A549 (cell line): ENCODE measurements at regions not wholly inside any gene's neighbourhood (a gene's known extent, or its start where the extent isn't known, plus 50 kb on each side); places are given as distances from the start of the nearest gene placed in this dataset.

ENCODE experiments used
- CTCF ChIP-seq: fragments of >200 bp; sonication (Bioruptor Twin); formaldehyde crosslinking; IDR thresholded peaks from 3 replicates; pipeline ENCODE4 v1.5.1; 2016
- POLR2A ChIP-seq: IDR thresholded peaks from 2 replicates; pipeline ENCODE4 v1.6.1; 2012; ENCODE audit warnings: mild to moderate bottlenecking, low read length
- TFCP2L1 ChIP-seq: fragments of 250-450 bp; sonication (Bioruptor Pico); IDR thresholded peaks from 2 replicates; pipeline ENCODE4 v1.5.0; 2021; ENCODE audit warnings: mild to moderate bottlenecking

- TF ChIP-seq POLR2A: no peak
- TF ChIP-seq CTCF: no peak
- no peak for TF ChIP-seq TFCP2L1 (CRISPR knock-in tag)
Measured at GRCh38 chr7:4549681-4550080, 132.4 kb upstream of the FOXK1 start.
